ENCODE measurements at regions not wholly inside any gene's neighbourhood (a gene's known extent, or its start where the extent isn't known, plus 50 kb on each side); places are given as distances from the start of the nearest gene placed in this dataset.

DNA sequence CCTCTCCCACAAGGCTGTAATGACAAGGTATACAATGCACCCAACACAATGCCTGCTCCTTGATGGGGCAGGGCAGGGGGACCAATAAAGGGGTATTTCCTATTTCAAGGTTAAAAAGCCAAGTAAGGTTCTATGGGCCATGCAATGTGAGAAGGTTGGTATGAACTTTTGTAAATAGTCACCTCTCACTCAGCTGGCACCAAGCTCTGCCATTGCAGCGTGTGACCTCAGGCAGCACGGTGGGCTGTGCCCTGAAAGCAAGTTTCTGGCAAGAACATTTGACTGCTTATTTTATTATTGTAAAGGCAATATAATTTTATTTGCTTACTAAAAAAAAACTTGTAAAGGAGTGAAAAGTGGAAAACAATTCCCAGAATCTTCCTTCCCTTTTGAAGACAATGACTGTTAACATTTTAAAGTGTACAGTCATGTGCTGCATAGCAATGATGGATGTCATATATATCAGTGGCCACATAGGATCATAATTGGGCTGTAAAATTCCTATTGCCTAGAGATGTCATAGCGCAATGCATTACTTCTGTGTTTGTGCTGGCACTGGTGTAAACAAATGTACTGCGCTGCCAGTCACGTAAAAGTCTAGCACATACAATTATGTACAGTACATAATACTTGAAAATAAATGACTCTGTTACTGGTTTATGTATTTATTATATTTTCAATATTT is 167.3 kb upstream of the RORA start:
- no peak for DNase-seq (ENCODE audit: extremely low spot score)
- CTCF ChIA-PET: no interaction called here
- POLR2A ChIA-PET: no interaction called here
- TF ChIP-seq SP1 (IDR thresholded peaks at IDR 0.05) (no peak), FOXA1 (IDR thresholded peaks at IDR 0.05) (no peak), ARNT (IDR thresholded peaks at IDR 0.05) (no peak), HDGF (IDR thresholded peaks at IDR 0.05; ENCODE audit: borderline replicate concordance) (no peak), LEF1 (IDR thresholded peaks at IDR 0.05; ENCODE audit: borderline replicate concordance) (no peak), L3MBTL2 (conservative IDR thresholded peaks at IDR 0.05) (no peak), FOXK2 (IDR thresholded peaks at IDR 0.05) (no peak), CTBP1 (IDR thresholded peaks at IDR 0.05; ENCODE audit: borderline replicate concordance) (no peak), NFRKB (IDR thresholded peaks at IDR 0.05) (no peak), BHLHE40 (IDR thresholded peaks at IDR 0.05; ENCODE audit: borderline replicate concordance) (no peak), FOXM1 (IDR thresholded peaks at IDR 0.05; ENCODE audit: borderline replicate concordance) (no peak)

DNA sequence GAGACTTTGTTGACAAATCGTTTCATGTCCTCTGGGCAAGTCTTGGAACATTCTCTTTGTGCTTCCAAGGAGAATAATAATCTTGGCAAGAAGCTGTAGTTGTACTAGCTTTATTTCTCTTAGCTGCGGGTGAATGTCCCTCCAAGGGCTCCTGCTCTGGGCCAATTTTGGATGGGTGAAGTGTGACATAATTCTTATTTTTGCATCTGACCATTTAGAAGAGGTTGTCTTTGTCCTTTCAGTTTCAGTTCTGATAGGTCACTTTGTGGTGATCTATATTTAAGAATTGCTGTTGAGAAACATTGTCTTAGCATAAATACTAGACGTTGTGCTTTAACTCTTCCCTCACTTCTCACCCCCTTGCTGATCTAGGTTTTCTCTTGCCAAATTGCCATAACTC is 164.8 kb upstream of the RORA start:
- no peak for DNase-seq (ENCODE audit: extremely low spot score)
- TF ChIP-seq FOXK2 (IDR thresholded peaks at IDR 0.05) (no peak), NFRKB (IDR thresholded peaks at IDR 0.05) (no peak), ELF4 (IDR thresholded peaks at IDR 0.05) (no peak), ZNF384 (IDR thresholded peaks at IDR 0.05) (no peak), FOXA1 (IDR thresholded peaks at IDR 0.05) (no peak), FOXM1 (IDR thresholded peaks at IDR 0.05; ENCODE audit: borderline replicate concordance) (no peak), HDGF (IDR thresholded peaks at IDR 0.05; ENCODE audit: borderline replicate concordance) (no peak), SP1 (IDR thresholded peaks at IDR 0.05) (no peak), PKNOX1 (IDR thresholded peaks at IDR 0.05) (no peak), CTBP1 (IDR thresholded peaks at IDR 0.05; ENCODE audit: borderline replicate concordance) (no peak), BHLHE40 (IDR thresholded peaks at IDR 0.05; ENCODE audit: borderline replicate concordance) (no peak), SUZ12 (IDR thresholded peaks at IDR 0.05) (no peak), LEF1 (IDR thresholded peaks at IDR 0.05; ENCODE audit: borderline replicate concordance) (no peak)
- CTCF ChIA-PET: no interaction called here
- POLR2A ChIA-PET: no interaction called here

GRCh38 chr15:61393524-61393923 is 164.4 kb upstream of the RORA start:
- CTCF ChIA-PET: no interaction called here
- DNase-seq (ENCODE audit: extremely low spot score): no peak
- no peak for TF ChIP-seq ARNT (IDR thresholded peaks at IDR 0.05)
- no peak for TF ChIP-seq NFRKB (IDR thresholded peaks at IDR 0.05)
- TF ChIP-seq HDGF (IDR thresholded peaks at IDR 0.05; ENCODE audit: borderline replicate concordance): no peak
- TF ChIP-seq FOXK2 (IDR thresholded peaks at IDR 0.05): no peak
- POLR2A ChIA-PET: no interaction called here

DNA sequence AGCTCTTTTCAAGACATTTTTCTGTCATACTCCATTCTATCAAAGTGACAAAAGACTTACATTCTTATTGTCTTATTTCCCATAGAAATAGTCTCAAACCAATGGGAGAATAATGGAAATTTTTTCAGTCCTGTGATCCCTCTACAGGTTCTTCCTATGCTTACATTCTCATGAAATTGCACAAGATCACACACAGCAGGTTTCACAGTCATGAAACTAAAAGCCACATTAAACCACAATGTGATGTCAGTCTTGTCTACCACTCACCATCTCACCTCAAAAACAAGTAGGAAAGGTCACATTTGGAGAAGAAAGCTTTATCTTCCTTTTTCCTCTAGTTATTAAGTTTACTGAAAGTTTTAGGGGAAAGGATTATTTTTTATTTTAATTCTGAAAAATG is 161.0 kb upstream of the RORA start:
- TF ChIP-seq PKNOX1 (IDR thresholded peaks at IDR 0.05): no peak
- TF ChIP-seq LEF1 (IDR thresholded peaks at IDR 0.05; ENCODE audit: borderline replicate concordance): no peak
- TF ChIP-seq BHLHE40 (IDR thresholded peaks at IDR 0.05; ENCODE audit: borderline replicate concordance): no peak
- no peak for TF ChIP-seq CTBP1 (IDR thresholded peaks at IDR 0.05; ENCODE audit: borderline replicate concordance)
- no peak for TF ChIP-seq NFRKB (IDR thresholded peaks at IDR 0.05)
- no peak for TF ChIP-seq HDGF (IDR thresholded peaks at IDR 0.05; ENCODE audit: borderline replicate concordance)
- TF ChIP-seq ZNF384 (IDR thresholded peaks at IDR 0.05): no peak
- TF ChIP-seq FOXK2 (IDR thresholded peaks at IDR 0.05): no peak
- DNase-seq (ENCODE audit: extremely low spot score): no peak
- POLR2A ChIA-PET: no interaction called here
- CTCF ChIA-PET: no interaction called here

DNA sequence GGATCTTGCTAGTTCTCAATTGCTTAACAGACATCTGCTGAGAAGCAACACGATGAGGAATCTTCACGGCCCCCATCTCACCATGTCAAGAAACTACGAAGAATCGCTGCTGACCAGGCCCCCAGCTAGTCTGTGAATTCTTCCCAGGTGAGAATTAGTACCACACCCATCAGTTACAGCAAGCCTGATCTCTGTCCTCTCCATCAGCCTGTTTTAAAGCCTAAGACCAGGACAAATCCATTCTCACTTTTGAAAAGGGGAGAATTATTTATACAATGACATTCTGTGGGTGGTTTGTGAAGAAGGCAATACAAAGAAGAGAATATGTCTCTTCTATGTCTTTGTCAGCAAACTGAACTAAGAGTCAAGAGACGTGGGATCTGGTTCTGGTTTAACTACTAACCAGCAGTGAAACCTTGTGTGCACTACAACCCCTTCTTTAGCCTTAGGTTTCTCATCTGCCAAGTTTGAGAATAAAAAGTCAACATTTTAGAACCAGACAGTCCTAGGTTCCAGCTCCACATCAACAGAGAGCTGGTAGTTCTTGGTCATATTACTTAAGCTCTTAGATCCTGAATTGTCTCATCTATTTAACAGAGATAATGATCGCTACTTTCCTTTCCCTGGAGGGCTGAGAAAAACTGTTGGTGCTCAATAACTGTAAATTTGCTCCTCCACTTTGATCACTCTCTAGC is 160.4 kb upstream of the RORA start:
- DNase-seq (ENCODE audit: extremely low spot score): no peak
- CTCF ChIA-PET: no interaction called here
- TF ChIP-seq L3MBTL2 (conservative IDR thresholded peaks at IDR 0.05) (no peak), SUZ12 (IDR thresholded peaks at IDR 0.05) (no peak), PKNOX1 (IDR thresholded peaks at IDR 0.05) (no peak), FOXA1 (IDR thresholded peaks at IDR 0.05) (no peak), ARNT (IDR thresholded peaks at IDR 0.05) (no peak), LEF1 (IDR thresholded peaks at IDR 0.05; ENCODE audit: borderline replicate concordance) (no peak), ELF4 (IDR thresholded peaks at IDR 0.05) (no peak), NFRKB (IDR thresholded peaks at IDR 0.05) (no peak), FOXM1 (IDR thresholded peaks at IDR 0.05; ENCODE audit: borderline replicate concordance) (no peak), TARDBP (IDR thresholded peaks at IDR 0.05) (no peak)
- POLR2A ChIA-PET: no interaction called here

GRCh38 chr15:61387675-61388074 is 158.6 kb upstream of the RORA start:
- ChIA-PET POLR2A (no interaction called here), CTCF (no interaction called here)
- no peak for DNase-seq (ENCODE audit: extremely low spot score)
- TF ChIP-seq SUZ12 (IDR thresholded peaks at IDR 0.05) (no peak), LEF1 (IDR thresholded peaks at IDR 0.05; ENCODE audit: borderline replicate concordance) (no peak), FOXA1 (IDR thresholded peaks at IDR 0.05) (no peak), PKNOX1 (IDR thresholded peaks at IDR 0.05) (no peak), ZNF384 (IDR thresholded peaks at IDR 0.05) (no peak), ELF4 (IDR thresholded peaks at IDR 0.05) (no peak), FOXM1 (IDR thresholded peaks at IDR 0.05; ENCODE audit: borderline replicate concordance) (no peak), BHLHE40 (IDR thresholded peaks at IDR 0.05; ENCODE audit: borderline replicate concordance) (no peak)

All from HEK293T (cell line).